Adipocyte (in vitro differentiated cells): ENCODE measurements at regions not wholly inside any gene's neighbourhood (a gene's known extent, or its start where the extent isn't known, plus 50 kb on each side); places are given as distances from the start of the nearest gene placed in this dataset.
"Not testable (repeated sequence)": the region's sequence is repeated elsewhere in the genome, so short reads cannot be mapped to it uniquely, and the experiment has no call there.

Source experiments
- DNase-seq: peaks from one replicate; pipeline ENCODE4 v3.0.0-alpha.2; 2015; ENCODE audit warnings: low read depth
- H3K27me3 ChIP-seq: replicated peaks from 2 replicates; pipeline ENCODE4 v1.7.0; 2013; ENCODE audit warnings: mild to moderate bottlenecking, low read length, moderate library complexity; ENCODE audit not compliant: control insufficient read depth, insufficient read depth
- H3K36me3 ChIP-seq: 2 replicates; pipeline ENCODE4 v1.7.0; 2013; ENCODE audit warnings: low read length, mild to moderate bottlenecking, moderate library complexity; ENCODE audit not compliant: control insufficient read depth, insufficient read depth, severe bottlenecking
- H3K4me1 ChIP-seq: 2 replicates; pipeline ENCODE4 v1.7.0; 2013; ENCODE audit warnings: mild to moderate bottlenecking, low read length, moderate library complexity; ENCODE audit not compliant: control insufficient read depth, insufficient read depth
- H3K4me3 ChIP-seq: 2 replicates; pipeline ENCODE4 v1.7.0; 2013; ENCODE audit warnings: mild to moderate bottlenecking, low read length, moderate library complexity
- H3K9ac ChIP-seq: 2 replicates; pipeline ENCODE4 v1.7.0; 2013; ENCODE audit warnings: mild to moderate bottlenecking, low read length, moderate library complexity
- H3K9me3 ChIP-seq: 2 replicates; pipeline ENCODE4 v1.7.0; 2013; ENCODE audit warnings: mild to moderate bottlenecking, low read length, moderate library complexity; ENCODE audit not compliant: control insufficient read depth

GRCh38 chr2:236472720-236473495 is 96.7 kb upstream of the ACKR3 start:
- Histone ChIP-seq H3K4me1 (no peaks in the 10 kb centered on the region), H3K36me3 (no peaks in the 10 kb centered on the region), H3K9ac (no peak overlapping the region), H3K9me3 (no peaks in the 10 kb centered on the region), H3K27me3 (peaks cover 9% of the 10 kb centered on the region), H3K4me3 (no peak overlapping the region)
- DNase-seq = no peak

GRCh38 chr2:236473691-236474090 is 95.9 kb upstream of the ACKR3 start:
- peaks cover 9% of the 10 kb centered on the region for H3K27me3 ChIP-seq
- H3K9me3 ChIP-seq = no peaks in the 10 kb centered on the region
- no peak overlapping the region for H3K4me3 ChIP-seq
- no peaks in the 10 kb centered on the region for H3K4me1 ChIP-seq
- no peak overlapping the region for H3K9ac ChIP-seq
- no peaks in the 10 kb centered on the region for H3K36me3 ChIP-seq
- DNase-seq = peak; percentile 40

- H3K9me3 ChIP-seq = peaks cover 17% of the 10 kb centered on the region
- no peak overlapping the region for H3K4me3 ChIP-seq
- no peaks in the 10 kb centered on the region for H3K36me3 ChIP-seq
- H3K27me3 ChIP-seq = no peaks in the 10 kb centered on the region
- H3K9ac ChIP-seq = no peak overlapping the region
- DNase-seq = no peak
- no peaks in the 10 kb centered on the region for H3K4me1 ChIP-seq
These were observed 89.8 kb upstream of the ACKR3 start for GRCh38 chr2:236479814-236480213.

- peaks cover 17% of the 10 kb centered on the region for H3K9me3 ChIP-seq
- no peak for DNase-seq
- H3K4me1 ChIP-seq = no peaks in the 10 kb centered on the region
- H3K36me3 ChIP-seq = no peaks in the 10 kb centered on the region
- H3K27me3 ChIP-seq = no peaks in the 10 kb centered on the region
- no peak overlapping the region for H3K4me3 ChIP-seq
- H3K9ac ChIP-seq = no peak overlapping the region
These were observed 86.5 kb upstream of the ACKR3 start for GRCh38 chr2:236483102-236483501.

- Histone ChIP-seq H3K36me3 (no peaks in the 10 kb centered on the region), H3K9ac (no peak overlapping the region), H3K4me3 (no peak overlapping the region), H3K9me3 (peaks cover 7% of the 10 kb centered on the region), H3K4me1 (no peaks in the 10 kb centered on the region), H3K27me3 (no peaks in the 10 kb centered on the region)
- no peak for DNase-seq
These were observed 84.1 kb upstream of the ACKR3 start for GRCh38 chr2:236485519-236485918.

- H3K4me1 ChIP-seq, DNase-seq, H3K4me3 ChIP-seq, H3K27me3 ChIP-seq, H3K9ac ChIP-seq, H3K36me3 ChIP-seq, H3K9me3 ChIP-seq: not testable (repeated sequence)
These were observed 80.5 kb upstream of the ACKR3 start for GRCh38 chr2:236489083-236489482.

GRCh38 chr2:236489895-236490404 is 79.7 kb upstream of the ACKR3 start:
- Histone ChIP-seq H3K36me3 (no peaks in the 10 kb centered on the region), H3K9ac (no peak overlapping the region), H3K4me1 (no peaks in the 10 kb centered on the region), H3K27me3 (no peaks in the 10 kb centered on the region), H3K9me3 (no peaks in the 10 kb centered on the region), H3K4me3 (no peak overlapping the region)
- no peak for DNase-seq

GRCh38 chr2:236496340-236496739 is 73.3 kb upstream of the ACKR3 start:
- no peak for DNase-seq
- H3K9me3 ChIP-seq = no peaks in the 10 kb centered on the region
- no peak overlapping the region for H3K4me3 ChIP-seq
- H3K36me3 ChIP-seq = no peaks in the 10 kb centered on the region
- no peaks in the 10 kb centered on the region for H3K4me1 ChIP-seq
- no peak overlapping the region for H3K9ac ChIP-seq
- no peaks in the 10 kb centered on the region for H3K27me3 ChIP-seq

GRCh38 chr2:236498369-236498768 is 71.3 kb upstream of the ACKR3 start:
- no peaks in the 10 kb centered on the region for H3K4me1 ChIP-seq
- no peak overlapping the region for H3K4me3 ChIP-seq
- H3K9me3 ChIP-seq = no peaks in the 10 kb centered on the region
- no peak overlapping the region for H3K9ac ChIP-seq
- H3K27me3 ChIP-seq = no peaks in the 10 kb centered on the region
- no peaks in the 10 kb centered on the region for H3K36me3 ChIP-seq
- DNase-seq = peak; percentile 52

- H3K9ac ChIP-seq = no peak overlapping the region
- H3K36me3 ChIP-seq = no peaks in the 10 kb centered on the region
- peaks cover 11% of the 10 kb centered on the region for H3K9me3 ChIP-seq
- H3K4me1 ChIP-seq = no peaks in the 10 kb centered on the region
- DNase-seq = peak; percentile 3
- peaks cover 11% of the 10 kb centered on the region for H3K27me3 ChIP-seq
- H3K4me3 ChIP-seq = no peak overlapping the region
These were observed 69.7 kb upstream of the ACKR3 start for GRCh38 chr2:236499691-236500578.

- Histone ChIP-seq H3K4me1 (no peaks in the 10 kb centered on the region), H3K27me3 (peaks cover 21% of the 10 kb centered on the region), H3K4me3 (no peak overlapping the region), H3K9me3 (peaks cover 11% of the 10 kb centered on the region), H3K9ac (no peak overlapping the region), H3K36me3 (no peaks in the 10 kb centered on the region)
- DNase-seq = no peak
These were observed 68.6 kb upstream of the ACKR3 start for GRCh38 chr2:236501026-236501425.
